ENCODE measurements at regions not wholly inside any gene's neighbourhood (a gene's known extent, or its start where the extent isn't known, plus 50 kb on each side); places are given as distances from the start of the nearest gene placed in this dataset.

DNA sequence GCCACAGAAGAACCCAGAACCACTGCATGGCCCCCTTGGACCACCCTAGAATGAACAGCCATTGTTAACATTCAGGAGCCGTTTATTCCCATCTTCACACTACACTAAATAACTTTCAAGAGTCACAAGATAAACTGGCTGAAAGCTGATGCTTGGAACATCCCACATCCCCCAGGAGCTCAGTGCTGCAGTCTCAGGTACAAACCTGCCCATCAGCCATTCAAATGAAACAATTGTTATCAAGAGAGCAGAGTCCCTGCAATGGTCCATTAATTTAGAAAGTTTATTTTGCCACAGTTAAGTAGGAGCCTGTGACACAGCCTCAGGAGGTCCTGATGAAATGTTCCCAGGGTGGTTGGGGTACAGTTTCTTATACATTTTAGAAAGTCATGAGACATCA lies 123.8 kb upstream of the ZNF91 start:
- TF ChIP-seq, protein P1, sequence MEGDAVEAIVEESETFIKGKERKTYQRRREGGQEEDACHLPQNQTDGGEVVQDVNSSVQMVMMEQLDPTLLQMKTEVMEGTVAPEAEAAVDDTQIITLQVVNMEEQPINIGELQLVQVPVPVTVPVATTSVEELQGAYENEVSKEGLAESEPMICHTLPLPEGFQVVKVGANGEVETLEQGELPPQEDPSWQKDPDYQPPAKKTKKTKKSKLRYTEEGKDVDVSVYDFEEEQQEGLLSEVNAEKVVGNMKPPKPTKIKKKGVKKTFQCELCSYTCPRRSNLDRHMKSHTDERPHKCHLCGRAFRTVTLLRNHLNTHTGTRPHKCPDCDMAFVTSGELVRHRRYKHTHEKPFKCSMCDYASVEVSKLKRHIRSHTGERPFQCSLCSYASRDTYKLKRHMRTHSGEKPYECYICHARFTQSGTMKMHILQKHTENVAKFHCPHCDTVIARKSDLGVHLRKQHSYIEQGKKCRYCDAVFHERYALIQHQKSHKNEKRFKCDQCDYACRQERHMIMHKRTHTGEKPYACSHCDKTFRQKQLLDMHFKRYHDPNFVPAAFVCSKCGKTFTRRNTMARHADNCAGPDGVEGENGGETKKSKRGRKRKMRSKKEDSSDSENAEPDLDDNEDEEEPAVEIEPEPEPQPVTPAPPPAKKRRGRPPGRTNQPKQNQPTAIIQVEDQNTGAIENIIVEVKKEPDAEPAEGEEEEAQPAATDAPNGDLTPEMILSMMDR (IDR thresholded peaks at IDR 0.05; ENCODE audit: low read depth, low read length): no peak
- POLR2A ChIA-PET: no interaction called here
- no peaks in the 10 kb centered on the region for H3K27me3 ChIP-seq (ENCODE audit: control insufficient read depth, insufficient read depth, low read length)
- H3K27ac ChIP-seq (ENCODE audit: low read depth, low read length): no peak overlapping the region
- no peak for DNase-seq (ENCODE audit: low read depth, low spot score)
- H3K4me3 ChIP-seq (ENCODE audit: low read depth, low read length): no peak overlapping the region
- peaks cover 16% of the 10 kb centered on the region; the same call in 1 of the 2 replicates for H3K9me3 ChIP-seq (ENCODE audit: control insufficient read depth, insufficient read depth, low read length)
- CTCF ChIA-PET: no interaction called here

DNA sequence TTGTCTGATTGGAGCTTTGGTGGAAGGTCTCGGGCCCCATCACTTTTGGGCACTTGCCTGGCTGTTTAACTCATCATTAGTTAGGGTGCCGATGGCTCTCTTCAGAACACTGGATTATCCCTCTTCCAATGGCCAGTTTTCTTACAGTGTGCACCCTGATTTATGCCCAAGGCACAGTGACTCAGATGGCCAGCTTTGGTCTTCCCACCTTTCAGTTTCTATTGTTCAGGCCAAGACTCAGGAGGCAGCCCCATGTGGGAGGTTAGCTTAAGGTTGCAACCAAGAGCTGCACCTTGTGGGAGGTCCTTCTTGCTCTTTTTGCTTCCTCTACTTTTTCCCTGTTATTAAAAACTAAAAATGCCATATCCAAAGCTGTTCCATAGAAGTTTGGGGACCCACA lies 121.0 kb upstream of the ZNF91 start:
- Histone ChIP-seq H3K27ac (ENCODE audit: low read depth, low read length) (no peak overlapping the region), H3K27me3 (ENCODE audit: control insufficient read depth, insufficient read depth, low read length) (no peaks in the 10 kb centered on the region), H3K9me3 (ENCODE audit: control insufficient read depth, insufficient read depth, low read length) (peaks cover 25% of the 10 kb centered on the region), H3K4me3 (ENCODE audit: low read depth, low read length) (no peak overlapping the region)
- TF ChIP-seq, protein P1 (IDR thresholded peaks at IDR 0.05; ENCODE audit: low read depth, low read length): no peak
- CTCF ChIA-PET: no interaction called here
- DNase-seq (ENCODE audit: low read depth, low spot score): no peak
- POLR2A ChIA-PET: no interaction called here

DNA sequence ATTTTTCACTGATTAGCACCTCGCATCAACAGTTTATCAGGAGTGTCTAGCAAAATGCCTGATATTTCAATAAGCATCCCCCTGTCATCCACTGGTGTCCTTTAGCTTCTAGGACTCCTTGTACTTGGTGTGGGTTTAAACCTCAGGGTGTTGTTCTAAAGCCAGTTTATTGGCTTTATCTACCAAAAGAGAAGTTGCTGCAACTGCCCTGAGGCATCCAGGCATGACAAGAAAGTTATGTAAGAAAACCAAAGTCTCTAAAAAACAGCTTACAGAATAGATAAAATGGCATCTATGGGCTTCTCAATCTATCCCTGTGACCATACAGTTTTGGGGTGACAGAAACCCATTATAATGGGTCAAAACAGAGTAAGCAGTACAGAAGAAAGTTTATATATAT lies 120.3 kb upstream of the ZNF91 start:
- Histone ChIP-seq H3K27me3 (ENCODE audit: control insufficient read depth, insufficient read depth, low read length) (no peaks in the 10 kb centered on the region), H3K4me3 (ENCODE audit: low read depth, low read length) (no peak overlapping the region), H3K9me3 (ENCODE audit: control insufficient read depth, insufficient read depth, low read length) (peaks cover 31% of the 10 kb centered on the region), H3K27ac (ENCODE audit: low read depth, low read length) (no peak overlapping the region)
- no peak for DNase-seq (ENCODE audit: low read depth, low spot score)
- TF ChIP-seq, protein P1 (IDR thresholded peaks at IDR 0.05; ENCODE audit: low read depth, low read length): no peak
- POLR2A ChIA-PET: no interaction called here
- CTCF ChIA-PET: no interaction called here

DNA sequence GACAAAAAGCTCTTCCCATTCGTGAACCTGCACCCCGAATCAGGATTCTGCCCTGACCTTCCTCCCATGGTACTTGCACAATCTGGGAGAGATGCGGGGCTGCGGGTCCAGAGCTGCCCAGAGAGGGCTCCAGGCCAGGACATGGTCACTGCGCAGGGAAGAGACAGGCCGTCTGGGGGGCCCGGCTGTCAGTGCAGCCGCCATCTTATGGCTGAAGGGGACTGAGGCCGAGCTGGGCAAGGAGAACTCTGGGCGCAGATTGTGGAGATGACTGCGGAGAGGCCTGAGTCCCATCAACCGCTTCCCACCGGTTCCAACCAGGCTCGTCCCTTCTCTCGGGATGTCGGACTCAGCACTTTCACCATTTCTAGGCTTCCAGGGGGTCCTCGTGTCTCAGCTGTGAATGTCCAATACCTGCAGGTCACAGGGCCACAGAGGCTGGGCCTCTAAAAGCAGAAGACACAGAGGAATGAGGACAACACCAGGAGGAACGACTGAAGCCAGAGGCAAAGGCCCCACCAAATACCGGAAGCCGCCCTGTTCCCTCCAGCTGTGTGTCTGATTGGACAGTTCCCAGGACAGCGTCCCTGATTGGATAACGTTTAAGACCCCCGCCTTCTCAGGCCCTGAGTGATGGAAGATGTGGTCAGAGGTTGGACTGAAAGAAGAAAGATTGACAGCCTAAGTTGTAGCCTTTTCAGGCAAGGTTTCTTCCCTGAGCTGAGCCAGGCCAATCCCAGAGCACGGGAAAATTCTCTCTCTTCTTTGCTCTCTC lies 117.1 kb upstream of the ZNF91 start:
- ChIA-PET CTCF (no interaction called here), POLR2A (no interaction called here)
- TF ChIP-seq, protein P1 (IDR thresholded peaks at IDR 0.05; ENCODE audit: low read depth, low read length): no peak
- Histone ChIP-seq H3K4me3 (ENCODE audit: low read depth, low read length) (no peak overlapping the region), H3K27ac (ENCODE audit: low read depth, low read length) (no peak overlapping the region), H3K27me3 (ENCODE audit: control insufficient read depth, insufficient read depth, low read length) (no peaks in the 10 kb centered on the region), H3K9me3 (ENCODE audit: control insufficient read depth, insufficient read depth, low read length) (peaks cover 46% of the 10 kb centered on the region)
- DNase-seq (ENCODE audit: low read depth, low spot score): no peak

DNA sequence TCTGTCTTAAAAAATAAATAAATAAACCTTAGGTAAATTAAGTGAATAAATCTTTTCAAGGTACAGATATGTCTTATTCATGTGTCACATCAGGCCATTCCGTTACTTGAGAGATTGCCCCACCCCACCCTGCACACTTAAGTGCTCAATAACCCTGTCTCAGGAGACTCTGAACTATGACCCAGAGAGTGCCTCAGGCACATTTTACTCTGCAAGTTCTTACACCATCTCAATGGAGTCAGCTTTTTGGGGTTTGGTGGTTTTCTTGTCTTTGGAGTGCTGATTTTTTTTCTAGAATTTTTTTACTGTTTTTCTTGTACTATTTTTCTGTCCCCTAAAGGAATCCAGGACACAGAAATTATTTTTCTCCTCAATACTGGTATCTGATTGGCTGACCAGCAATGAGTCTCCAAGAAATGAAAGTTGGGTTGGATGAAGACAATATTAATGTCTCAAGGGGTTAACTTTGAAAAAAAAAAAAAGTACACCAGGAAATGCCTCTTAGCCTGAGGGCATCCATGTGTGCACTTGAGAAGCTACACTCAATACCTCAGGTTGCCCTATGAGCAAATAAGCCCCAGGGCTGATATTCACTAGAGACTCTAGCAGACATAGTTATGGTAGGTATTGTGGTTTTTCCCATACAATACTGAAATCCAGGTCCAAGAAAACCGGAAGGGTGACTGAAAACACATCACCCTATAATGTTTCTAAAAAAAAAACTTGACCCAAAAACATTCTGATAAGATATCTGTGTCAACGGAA lies 114.6 kb upstream of the ZNF91 start:
- no peak for DNase-seq (ENCODE audit: low read depth, low spot score)
- POLR2A ChIA-PET: no interaction called here
- TF ChIP-seq, protein P1 (IDR thresholded peaks at IDR 0.05; ENCODE audit: low read depth, low read length): no peak
- H3K4me3 ChIP-seq (ENCODE audit: low read depth, low read length): no peak overlapping the region
- CTCF ChIA-PET: no interaction called here
- H3K27ac ChIP-seq (ENCODE audit: low read depth, low read length): no peak overlapping the region
- H3K27me3 ChIP-seq (ENCODE audit: control insufficient read depth, insufficient read depth, low read length): no peaks in the 10 kb centered on the region
- peaks cover 46% of the 10 kb centered on the region for H3K9me3 ChIP-seq (ENCODE audit: control insufficient read depth, insufficient read depth, low read length)

Data from AG04450 (cell line).